ENCODE measurements at regions not wholly inside any gene's neighbourhood (a gene's known extent, or its start where the extent isn't known, plus 50 kb on each side); places are given as distances from the start of the nearest gene placed in this dataset.

- intact Hi-C loops (cut with DNase I, micrococcal nuclease) = no loop called here
- Histone ChIP-seq H3K4me1 (ENCODE audit: low read depth) (no peaks in the 10 kb centered on the region), H3K36me3 (ENCODE audit: low read depth) (no peaks in the 10 kb centered on the region), H3K9me3 (no peaks in the 10 kb centered on the region), H3K4me3 (no peak overlapping the region)
- no peak for TF ChIP-seq CTCF (IDR thresholded peaks at IDR 0.05)
- peak; percentile 51 for ATAC-seq
- DNase-seq = no peak
Measured at GRCh38 chr18:47574966-47575365, 323.5 kb upstream of the SKOR2 start.

- no peak for ATAC-seq
- TF ChIP-seq CTCF (IDR thresholded peaks at IDR 0.05) = no peak
- H3K36me3 ChIP-seq (ENCODE audit: low read depth) = no peaks in the 10 kb centered on the region
- H3K4me1 ChIP-seq (ENCODE audit: low read depth) = no peaks in the 10 kb centered on the region
- no peaks in the 10 kb centered on the region for H3K9me3 ChIP-seq
- DNase-seq = no peak
- H3K4me3 ChIP-seq = no peak overlapping the region
- intact Hi-C loops (cut with DNase I, micrococcal nuclease) = no loop called here
Measured at GRCh38 chr18:47571957-47572356, 320.5 kb upstream of the SKOR2 start.

- no peaks in the 10 kb centered on the region for H3K9me3 ChIP-seq
- intact Hi-C loops (cut with DNase I, micrococcal nuclease) = no loop called here
- TF ChIP-seq CTCF (IDR thresholded peaks at IDR 0.05) = no peak
- no peak for ATAC-seq
- no peaks in the 10 kb centered on the region for H3K36me3 ChIP-seq (ENCODE audit: low read depth)
- H3K4me3 ChIP-seq = no peak overlapping the region
- no peaks in the 10 kb centered on the region for H3K4me1 ChIP-seq (ENCODE audit: low read depth)
- no peak for DNase-seq
Measured at GRCh38 chr18:47566809-47567208, 315.3 kb upstream of the SKOR2 start.

GRCh38 chr18:47560723-47561715, 309.6 kb upstream of the SKOR2 start:
- no peak for DNase-seq
- intact Hi-C loops (cut with DNase I, micrococcal nuclease) = no loop called here
- Histone ChIP-seq H3K4me1 (ENCODE audit: low read depth) (no peaks in the 10 kb centered on the region), H3K36me3 (ENCODE audit: low read depth) (no peaks in the 10 kb centered on the region), H3K9me3 (no peaks in the 10 kb centered on the region), H3K4me3 (no peak overlapping the region)
- no peak for TF ChIP-seq CTCF (IDR thresholded peaks at IDR 0.05)
- no peak for ATAC-seq

- intact Hi-C loops (cut with DNase I, micrococcal nuclease) = no loop called here
- no peak for TF ChIP-seq CTCF (IDR thresholded peaks at IDR 0.05)
Measured at GRCh38 chr18:47558110-47558750, 306.8 kb upstream of the SKOR2 start.

More at GRCh38 chr18:47558110-47558750, 306.8 kb upstream of the SKOR2 start:
- H3K9me3 ChIP-seq = no peaks in the 10 kb centered on the region
- no peaks in the 10 kb centered on the region for H3K36me3 ChIP-seq (ENCODE audit: low read depth)
- no peak overlapping the region for H3K4me3 ChIP-seq
- DNase-seq = no peak
- no peak for ATAC-seq
- no peaks in the 10 kb centered on the region for H3K4me1 ChIP-seq (ENCODE audit: low read depth)
